Stimulated activated CD8-positive, alpha-beta memory T cell treated with anti-CD3 and anti-CD28 coated beads, Interleukin-7, amount 100 ng/mL, for 1 hour (primary cell): ENCODE measurements at regions not wholly inside any gene's neighbourhood (a gene's known extent, or its start where the extent isn't known, plus 50 kb on each side); places are given as distances from the start of the nearest gene placed in this dataset.

Source experiments
- DNase-seq, 2 donors: peaks; one replicate each; pipeline ENCODE4 v3.0.0-alpha.2; 2020; ENCODE audit warnings: low read depth in 2 of 2

GRCh38 chr2:240357641-240358012 lies 77.8 kb upstream of the GPC1 start:
- no peak for DNase-seq

- DNase-seq: no peak
Measured at GRCh38 chr2:240358080-240358479, 77.4 kb upstream of the GPC1 start.

- DNase-seq: no peak
Measured at GRCh38 chr2:240358821-240359397, 76.6 kb upstream of the GPC1 start.

- no peak for DNase-seq
Measured at GRCh38 chr2:240359695-240360094, 75.8 kb upstream of the GPC1 start.

- DNase-seq: no peak
Measured at GRCh38 chr2:240360645-240361475, 74.6 kb upstream of the GPC1 start.

- no peak for DNase-seq
Measured at GRCh38 chr2:240362216-240362755, 73.2 kb upstream of the GPC1 start.

- DNase-seq: no peak
Measured at GRCh38 chr2:240362826-240363745, 72.4 kb upstream of the GPC1 start.

GRCh38 chr2:240363746-240364581 lies 71.5 kb upstream of the GPC1 start:
- DNase-seq: no peak

- no peak for DNase-seq
Measured at GRCh38 chr2:240364582-240364960, 70.9 kb upstream of the GPC1 start.

GRCh38 chr2:240364961-240365775 lies 70.3 kb upstream of the GPC1 start:
- no peak for DNase-seq

- no peak for DNase-seq
Measured at GRCh38 chr2:240365971-240366471, 69.4 kb upstream of the GPC1 start.

GRCh38 chr2:240366901-240367300 lies 68.6 kb upstream of the GPC1 start:
- no peak for DNase-seq

- no peak for DNase-seq
Measured at GRCh38 chr2:240367721-240368120, 67.7 kb upstream of the GPC1 start.

GRCh38 chr2:240368781-240369331 lies 66.6 kb upstream of the GPC1 start:
- DNase-seq: no peak

GRCh38 chr2:240369335-240369734 lies 66.1 kb upstream of the GPC1 start:
- no peak for DNase-seq

GRCh38 chr2:240369801-240370585 lies 65.5 kb upstream of the GPC1 start:
- no peak for DNase-seq

- DNase-seq: no peak
Measured at GRCh38 chr2:240371129-240372000, 64.1 kb upstream of the GPC1 start.

- no peak for DNase-seq
Measured at GRCh38 chr2:240372101-240372500, 63.4 kb upstream of the GPC1 start.
